Body of pancreas (tissue), 4 donors: ENCODE measurements at regions not wholly inside any gene's neighbourhood (a gene's known extent, or its start where the extent isn't known, plus 50 kb on each side); places are given as distances from the start of the nearest gene placed in this dataset.

Experiments used
- POLR2A ChIP-seq, 3 donors: fragments of 450-650 bp; IDR thresholded peaks; one replicate each; pipeline ENCODE4 v1.6.1; 2016; ENCODE audit warnings: antibody characterized with exemption in 3 of 3, mild to moderate bottlenecking in 2 of 3
- TF ChIP-seq, protein P1 (sequence below), 7 experiments: fragments of 450-650 bp in 4 of 7; fragments of 200-600 bp in 3 of 7; sonication (generic) in 3 of 7; IDR thresholded peaks; one replicate each; pipeline ENCODE4 v1.5.1; 2016 to 2019; ENCODE audit warnings: antibody characterized with exemption in 7 of 7

DNA sequence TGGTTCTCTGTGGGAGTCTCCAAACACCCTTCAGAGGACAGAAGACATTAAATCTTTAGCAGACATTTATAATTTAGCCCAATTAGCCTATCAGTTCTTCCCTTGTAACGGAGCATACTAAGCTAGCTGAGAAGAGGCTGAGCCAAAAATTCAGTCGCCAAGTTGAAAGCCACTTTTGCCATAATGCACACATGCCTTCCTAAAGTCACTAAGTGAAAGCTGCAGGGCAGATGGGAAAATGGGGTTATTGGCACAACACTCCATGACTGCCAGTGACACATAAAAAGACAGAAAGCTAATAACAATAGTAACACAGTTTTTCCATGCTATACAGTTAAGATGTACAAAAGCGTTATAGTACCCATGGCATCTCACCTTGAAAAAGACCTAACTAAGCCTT lies 176.2 kb downstream of the DIRAS2 start:
- TF ChIP-seq, protein P1, sequence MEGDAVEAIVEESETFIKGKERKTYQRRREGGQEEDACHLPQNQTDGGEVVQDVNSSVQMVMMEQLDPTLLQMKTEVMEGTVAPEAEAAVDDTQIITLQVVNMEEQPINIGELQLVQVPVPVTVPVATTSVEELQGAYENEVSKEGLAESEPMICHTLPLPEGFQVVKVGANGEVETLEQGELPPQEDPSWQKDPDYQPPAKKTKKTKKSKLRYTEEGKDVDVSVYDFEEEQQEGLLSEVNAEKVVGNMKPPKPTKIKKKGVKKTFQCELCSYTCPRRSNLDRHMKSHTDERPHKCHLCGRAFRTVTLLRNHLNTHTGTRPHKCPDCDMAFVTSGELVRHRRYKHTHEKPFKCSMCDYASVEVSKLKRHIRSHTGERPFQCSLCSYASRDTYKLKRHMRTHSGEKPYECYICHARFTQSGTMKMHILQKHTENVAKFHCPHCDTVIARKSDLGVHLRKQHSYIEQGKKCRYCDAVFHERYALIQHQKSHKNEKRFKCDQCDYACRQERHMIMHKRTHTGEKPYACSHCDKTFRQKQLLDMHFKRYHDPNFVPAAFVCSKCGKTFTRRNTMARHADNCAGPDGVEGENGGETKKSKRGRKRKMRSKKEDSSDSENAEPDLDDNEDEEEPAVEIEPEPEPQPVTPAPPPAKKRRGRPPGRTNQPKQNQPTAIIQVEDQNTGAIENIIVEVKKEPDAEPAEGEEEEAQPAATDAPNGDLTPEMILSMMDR (IDR thresholded peaks at IDR 0.05): no peak
- TF ChIP-seq POLR2A (IDR thresholded peaks at IDR 0.05): no peak
